ENCODE measurements at regions not wholly inside any gene's neighbourhood (a gene's known extent, or its start where the extent isn't known, plus 50 kb on each side); places are given as distances from the start of the nearest gene placed in this dataset.

DNA sequence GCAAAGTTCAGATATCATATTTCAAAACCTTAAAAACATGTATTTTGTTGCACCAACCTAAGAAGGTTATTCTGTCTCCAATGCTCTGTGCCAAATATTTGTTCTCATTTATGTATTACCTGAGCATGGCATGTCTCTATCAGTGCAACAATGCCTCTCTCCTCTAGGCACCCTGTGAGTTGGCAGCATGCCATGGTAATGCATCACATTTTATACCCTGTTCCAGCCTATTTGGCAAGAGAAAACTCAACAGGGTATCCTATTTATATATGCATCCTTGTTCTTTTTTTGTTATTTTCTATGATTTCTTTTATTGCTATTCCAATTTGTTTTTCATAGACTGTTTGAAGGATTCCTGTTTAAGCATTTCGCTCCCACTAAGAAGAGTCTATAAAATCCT is 126.3 kb upstream of the NRXN1 start:
- no peaks in the 10 kb centered on the region for H3K27me3 ChIP-seq
- TF ChIP-seq EP300 (IDR thresholded peaks at IDR 0.05), result no peak
- TF ChIP-seq POLR2A (IDR thresholded peaks at IDR 0.05), result no peak
- no peak for TF ChIP-seq POLR2AphosphoS5 (IDR thresholded peaks at IDR 0.05)
- TF ChIP-seq, protein P1, sequence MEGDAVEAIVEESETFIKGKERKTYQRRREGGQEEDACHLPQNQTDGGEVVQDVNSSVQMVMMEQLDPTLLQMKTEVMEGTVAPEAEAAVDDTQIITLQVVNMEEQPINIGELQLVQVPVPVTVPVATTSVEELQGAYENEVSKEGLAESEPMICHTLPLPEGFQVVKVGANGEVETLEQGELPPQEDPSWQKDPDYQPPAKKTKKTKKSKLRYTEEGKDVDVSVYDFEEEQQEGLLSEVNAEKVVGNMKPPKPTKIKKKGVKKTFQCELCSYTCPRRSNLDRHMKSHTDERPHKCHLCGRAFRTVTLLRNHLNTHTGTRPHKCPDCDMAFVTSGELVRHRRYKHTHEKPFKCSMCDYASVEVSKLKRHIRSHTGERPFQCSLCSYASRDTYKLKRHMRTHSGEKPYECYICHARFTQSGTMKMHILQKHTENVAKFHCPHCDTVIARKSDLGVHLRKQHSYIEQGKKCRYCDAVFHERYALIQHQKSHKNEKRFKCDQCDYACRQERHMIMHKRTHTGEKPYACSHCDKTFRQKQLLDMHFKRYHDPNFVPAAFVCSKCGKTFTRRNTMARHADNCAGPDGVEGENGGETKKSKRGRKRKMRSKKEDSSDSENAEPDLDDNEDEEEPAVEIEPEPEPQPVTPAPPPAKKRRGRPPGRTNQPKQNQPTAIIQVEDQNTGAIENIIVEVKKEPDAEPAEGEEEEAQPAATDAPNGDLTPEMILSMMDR (IDR thresholded peaks at IDR 0.05), result no peak
- ATAC-seq, result no peak
- H3K4me3 ChIP-seq, result no peak overlapping the region
- 100% methylated on average over 1 of the region's 1 CpG for WGBS, 2 donors (ENCODE audit: low coverage in 1 of 2)
- no peaks in the 10 kb centered on the region for H3K36me3 ChIP-seq
- H3K9me3 ChIP-seq, result no peaks in the 10 kb centered on the region
- no peaks in the 10 kb centered on the region for H3K4me1 ChIP-seq
- H3K27ac ChIP-seq, result no peak overlapping the region

DNA sequence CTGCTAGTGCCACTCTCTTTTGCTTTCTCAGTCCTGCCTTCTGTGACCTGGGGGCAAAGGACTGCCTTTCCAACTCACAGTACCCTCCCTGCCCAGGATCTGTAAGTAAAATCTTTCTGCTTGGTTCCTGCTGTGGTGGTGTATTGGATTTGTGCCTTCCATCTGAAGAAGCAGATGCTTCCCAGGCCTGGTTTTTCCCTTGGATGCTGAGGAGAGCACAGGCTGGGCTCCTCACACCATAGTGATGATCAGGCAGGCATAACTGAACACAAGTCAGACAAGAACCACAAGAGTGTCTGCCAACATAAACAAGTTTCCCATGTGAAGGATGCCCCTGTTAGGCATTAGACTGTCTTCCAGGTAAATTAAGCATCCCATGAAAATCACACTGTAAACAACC is 121.3 kb upstream of the NRXN1 start:
- Histone ChIP-seq H3K27me3 (no peaks in the 10 kb centered on the region), H3K36me3 (no peaks in the 10 kb centered on the region), H3K4me1 (no peaks in the 10 kb centered on the region), H3K27ac (no peak overlapping the region), H3K4me3 (no peak overlapping the region), H3K9me3 (no peaks in the 10 kb centered on the region)
- no peak for TF ChIP-seq POLR2AphosphoS5 (IDR thresholded peaks at IDR 0.05)
- TF ChIP-seq POLR2A (IDR thresholded peaks at IDR 0.05), result no peak
- TF ChIP-seq, protein P1 (IDR thresholded peaks at IDR 0.05), result no peak
- TF ChIP-seq EP300 (IDR thresholded peaks at IDR 0.05), result no peak
- no peak for ATAC-seq

- no peak overlapping the region for H3K4me3 ChIP-seq
- no peak for ATAC-seq
- H3K36me3 ChIP-seq, result no peaks in the 10 kb centered on the region
- no peak for TF ChIP-seq POLR2A (IDR thresholded peaks at IDR 0.05)
- no peak for TF ChIP-seq EP300 (IDR thresholded peaks at IDR 0.05)
- 82 to 100% methylated on average over 1 to 4 of the region's 30 CpGs for WGBS, 2 donors (ENCODE audit: low coverage in 1 of 2)
- no peaks in the 10 kb centered on the region for H3K9me3 ChIP-seq
- H3K27ac ChIP-seq, result no peak overlapping the region
- no peaks in the 10 kb centered on the region for H3K4me1 ChIP-seq
- H3K27me3 ChIP-seq, result no peaks in the 10 kb centered on the region
Observed at GRCh38 chr2:51151490-51152140, 119.7 kb upstream of the NRXN1 start.

DNA sequence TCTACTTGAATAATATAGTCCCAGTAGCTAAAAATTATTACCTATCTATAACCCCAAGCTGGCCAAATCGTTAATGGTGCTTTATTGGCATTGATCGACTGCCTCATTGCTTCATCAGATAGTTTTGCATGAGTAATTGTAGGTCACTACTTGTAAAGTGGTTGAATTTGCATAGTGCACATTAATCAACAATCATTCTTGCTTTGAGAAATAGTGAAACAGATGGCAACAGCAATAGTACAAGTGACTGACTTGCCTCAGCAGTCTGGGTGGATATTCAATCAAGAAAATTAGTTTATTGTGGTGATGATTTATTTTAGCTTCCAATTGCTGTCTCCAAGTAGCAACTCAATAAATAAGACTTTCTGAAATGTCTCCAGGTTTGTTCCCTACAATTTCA is 117.8 kb upstream of the NRXN1 start:
- Histone ChIP-seq H3K36me3 (no peaks in the 10 kb centered on the region), H3K27me3 (no peaks in the 10 kb centered on the region), H3K27ac (no peak overlapping the region), H3K4me1 (no peaks in the 10 kb centered on the region), H3K4me3 (no peak overlapping the region), H3K9me3 (no peaks in the 10 kb centered on the region)
- WGBS, 2 donors (ENCODE audit: low coverage in 1 of 2), result 83 to 95% methylated on average over 2 of the region's 2 CpGs
- ATAC-seq, result no peak
- TF ChIP-seq POLR2AphosphoS5 (IDR thresholded peaks at IDR 0.05), result no peak
- TF ChIP-seq POLR2A (IDR thresholded peaks at IDR 0.05), result no peak
- TF ChIP-seq EP300 (IDR thresholded peaks at IDR 0.05), result no peak
- TF ChIP-seq, protein P1 (IDR thresholded peaks at IDR 0.05), result no peak

DNA sequence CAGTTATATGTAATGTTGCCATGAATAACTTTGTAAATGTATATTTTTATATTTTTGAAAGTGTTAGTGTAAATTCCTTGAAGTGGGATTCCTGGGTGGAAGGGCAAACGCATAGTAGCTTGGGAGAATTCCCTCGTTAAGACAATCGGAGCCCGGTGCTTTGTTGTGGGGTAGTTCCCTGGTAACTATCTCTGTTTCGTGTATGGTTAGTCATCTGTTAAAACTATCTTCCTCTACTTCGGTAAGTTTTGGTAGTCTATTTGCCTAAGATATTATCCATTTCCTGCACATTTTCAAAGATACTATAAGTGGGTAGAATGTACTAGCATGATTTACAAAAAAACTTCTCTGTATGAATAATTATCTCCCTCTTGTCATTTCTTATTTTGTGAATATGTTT is 113.8 kb upstream of the NRXN1 start:
- 85 to 88% methylated on average over 6 of the region's 6 CpGs for WGBS, 2 donors (ENCODE audit: low coverage in 1 of 2)
- TF ChIP-seq, protein P1 (IDR thresholded peaks at IDR 0.05), result no peak
- no peak for TF ChIP-seq POLR2A (IDR thresholded peaks at IDR 0.05)
- no peak for TF ChIP-seq POLR2AphosphoS5 (IDR thresholded peaks at IDR 0.05)
- no peak for TF ChIP-seq EP300 (IDR thresholded peaks at IDR 0.05)
- Histone ChIP-seq H3K27me3 (no peaks in the 10 kb centered on the region), H3K4me1 (no peaks in the 10 kb centered on the region), H3K9me3 (no peaks in the 10 kb centered on the region), H3K36me3 (no peaks in the 10 kb centered on the region), H3K4me3 (no peak overlapping the region), H3K27ac (no peak overlapping the region)
- no peak for ATAC-seq
